Tibial nerve (tissue), 4 donors: ENCODE measurements at regions not wholly inside any gene's neighbourhood (a gene's known extent, or its start where the extent isn't known, plus 50 kb on each side); places are given as distances from the start of the nearest gene placed in this dataset.

ENCODE experiments used
- DNase-seq, 2 donors: peaks; one replicate each; pipeline ENCODE4 v3.0.0-alpha.2; 2019; ENCODE audit warnings: low spot score in 2 of 2
- H3K27ac ChIP-seq, 4 donors: fragments of 200-600 bp; sonication (generic) in 3 of 4; one replicate each; pipeline ENCODE4 v1.5.1; 2017 to 2019; ENCODE audit warnings: mild to moderate bottlenecking in 1 of 4
- H3K27me3 ChIP-seq, 2 donors: fragments of 200-600 bp; sonication (generic) in 1 of 2; one replicate each; pipeline versions ENCODE4 v1.5.1 to v1.6.0; 2017 to 2019
- H3K36me3 ChIP-seq, 3 donors: fragments of 200-600 bp; sonication (generic); one replicate each; pipeline ENCODE4 v1.5.1; 2018 to 2019
- H3K4me1 ChIP-seq, 4 donors: fragments of 200-600 bp; sonication (generic) in 3 of 4; one replicate each; pipeline ENCODE4 v1.5.1; 2017 to 2019
- H3K4me3 ChIP-seq, 4 donors: fragments of 200-600 bp; sonication (generic) in 3 of 4; one replicate each; pipeline ENCODE4 v1.5.1; 2017 to 2019; ENCODE audit warnings: mild to moderate bottlenecking in 1 of 4, moderate library complexity in 1 of 4
- H3K9me3 ChIP-seq, 4 donors: fragments of 200-600 bp; sonication (generic) in 3 of 4; one replicate each; pipeline ENCODE4 v1.5.1; 2017 to 2019
- CTCF ChIP-seq, 5 experiments: fragments of 200-600 bp in 3 of 5; fragments of 450-650 bp in 2 of 5; sonication (generic) in 3 of 5; IDR thresholded peaks; one replicate each; pipeline ENCODE4 v1.5.1; 2016 to 2019; ENCODE audit warnings: antibody characterized with exemption in 5 of 5, mild to moderate bottlenecking in 3 of 5, moderate library complexity in 2 of 5
- EP300 ChIP-seq, 2 donors: sonication (generic); formaldehyde crosslinking; IDR thresholded peaks; one replicate each; pipeline ENCODE4 v1.6.1; 2017; ENCODE audit warnings: antibody characterized with exemption in 2 of 2, mild to moderate bottlenecking in 1 of 2
- POLR2A ChIP-seq, 2 donors: fragments of 450-650 bp; IDR thresholded peaks; one replicate each; pipeline ENCODE4 v1.6.1; 2017; ENCODE audit warnings: antibody characterized with exemption in 2 of 2, mild to moderate bottlenecking in 2 of 2, moderate library complexity in 2 of 2
- WGBS, 2 donors: methylation state at CpG; one replicate each; pipeline ENCODE4 v1.1.5; 2018; 5-methylcytosine and 5-hydroxymethylcytosine counted together

- no peaks in the 10 kb centered on the region for H3K36me3 ChIP-seq
- H3K27me3 ChIP-seq: no peaks in the 10 kb centered on the region
- DNase-seq: no peak
- TF ChIP-seq POLR2A (IDR thresholded peaks at IDR 0.05) (no peak), EP300 (IDR thresholded peaks at IDR 0.05) (no peak)
- H3K9me3 ChIP-seq: no peaks in the 10 kb centered on the region
- peaks cover 0 to 5% (median 2%) of the 10 kb centered on the region in 4 donors for H3K4me1 ChIP-seq
- no peak overlapping the region for H3K4me3 ChIP-seq
- WGBS, 2 donors: 49 to 51% methylated on average over 2 of the region's 2 CpGs
- H3K27ac ChIP-seq: no peak overlapping the region
Observed at GRCh38 chr2:60368456-60368855, 185.0 kb downstream of the BCL11A start.

- Histone ChIP-seq H3K9me3 (no peaks in the 10 kb centered on the region), H3K4me3 (no peak overlapping the region), H3K27me3 (no peaks in the 10 kb centered on the region), H3K27ac (no peak overlapping the region), H3K4me1 (peaks cover 0 to 5% (median 2%) of the 10 kb centered on the region in 4 donors), H3K36me3 (no peaks in the 10 kb centered on the region)
- DNase-seq: no peak
- no peak for TF ChIP-seq EP300 (IDR thresholded peaks at IDR 0.05)
- no peak for TF ChIP-seq CTCF (IDR thresholded peaks at IDR 0.05)
- no peak for TF ChIP-seq POLR2A (IDR thresholded peaks at IDR 0.05)
- WGBS, 2 donors: 60 to 66% methylated on average over 4 of the region's 4 CpGs
Observed at GRCh38 chr2:60366135-60366712, 187.2 kb downstream of the BCL11A start.

GRCh38 chr2:60365556-60365955, 187.9 kb downstream of the BCL11A start:
- H3K9me3 ChIP-seq: no peaks in the 10 kb centered on the region
- H3K4me3 ChIP-seq: no peak overlapping the region
- DNase-seq: no peak
- no peaks in the 10 kb centered on the region for H3K36me3 ChIP-seq
- no peak overlapping the region for H3K27ac ChIP-seq
- no peaks in the 10 kb centered on the region for H3K27me3 ChIP-seq
- peaks cover 0 to 5% (median 2%) of the 10 kb centered on the region in 4 donors for H3K4me1 ChIP-seq
- no peak for TF ChIP-seq EP300 (IDR thresholded peaks at IDR 0.05)
- no peak for TF ChIP-seq POLR2A (IDR thresholded peaks at IDR 0.05)
- TF ChIP-seq CTCF (IDR thresholded peaks at IDR 0.05): no peak
- WGBS, 2 donors: 40 to 41% methylated on average over 5 of the region's 5 CpGs

- H3K4me3 ChIP-seq: no peak overlapping the region
- TF ChIP-seq EP300 (IDR thresholded peaks at IDR 0.05): no peak
- TF ChIP-seq POLR2A (IDR thresholded peaks at IDR 0.05): no peak
- TF ChIP-seq CTCF (IDR thresholded peaks at IDR 0.05): no peak
- WGBS, 2 donors: 70 to 71% methylated on average over 9 of the region's 9 CpGs
- no peak for DNase-seq
- no peak overlapping the region for H3K27ac ChIP-seq
- H3K27me3 ChIP-seq: no peaks in the 10 kb centered on the region
- H3K4me1 ChIP-seq: peaks cover 0 to 5% (median 2%) of the 10 kb centered on the region in 4 donors
- no peaks in the 10 kb centered on the region for H3K36me3 ChIP-seq
- H3K9me3 ChIP-seq: no peaks in the 10 kb centered on the region
Observed at GRCh38 chr2:60364491-60364890, 189.0 kb downstream of the BCL11A start.

- Histone ChIP-seq H3K4me1 (peaks cover 0 to 5% (median 2%) of the 10 kb centered on the region in 4 donors), H3K36me3 (no peaks in the 10 kb centered on the region), H3K27me3 (no peaks in the 10 kb centered on the region), H3K27ac (no peak overlapping the region), H3K9me3 (no peaks in the 10 kb centered on the region), H3K4me3 (no peak overlapping the region)
- WGBS, 2 donors: 66 to 73% methylated on average over 1 of the region's 1 CpG
- no peak for DNase-seq
- TF ChIP-seq EP300 (IDR thresholded peaks at IDR 0.05): no peak
- TF ChIP-seq CTCF (IDR thresholded peaks at IDR 0.05): no peak
- TF ChIP-seq POLR2A (IDR thresholded peaks at IDR 0.05): no peak
Observed at GRCh38 chr2:60361498-60361897, 192.0 kb downstream of the BCL11A start.

- no peak for DNase-seq
- Histone ChIP-seq H3K36me3 (no peaks in the 10 kb centered on the region), H3K27me3 (no peaks in the 10 kb centered on the region), H3K4me3 (no peak overlapping the region), H3K27ac (no peak overlapping the region), H3K4me1 (no peaks in the 10 kb centered on the region), H3K9me3 (no peaks in the 10 kb centered on the region)
- no peak for TF ChIP-seq POLR2A (IDR thresholded peaks at IDR 0.05)
- 70 to 83% methylated on average over 5 of the region's 5 CpGs for WGBS, 2 donors
Observed at GRCh38 chr2:60359569-60359968, 193.9 kb downstream of the BCL11A start.
